GM23338 (cell line): ENCODE measurements at regions not wholly inside any gene's neighbourhood (a gene's known extent, or its start where the extent isn't known, plus 50 kb on each side); places are given as distances from the start of the nearest gene placed in this dataset.
"Not testable (repeated sequence)": the region's sequence is repeated elsewhere in the genome, so short reads cannot be mapped to it uniquely, and the experiment has no call there.

Source experiments
- ATAC-seq: fragments of 200-7000 bp; cut with Tn5 transposase; 3 replicates; pipeline ENCODE4 v1.9.1; 2020
- DNase-seq: peaks from one replicate; pipeline ENCODE4 v3.0.0-alpha.2; 2015; ENCODE audit warnings: low spot score
- H2AFZ ChIP-seq: fragments of 200-600 bp; sonication (generic); 2 replicates; pipeline ENCODE4 v1.8.0; 2016; ENCODE audit warnings: antibody characterized with exemption, mild to moderate bottlenecking, moderate library complexity
- H3F3A ChIP-seq: fragments of 200-600 bp; sonication (generic); replicated peaks from 2 replicates; pipeline ENCODE4 v1.8.0; 2017; ENCODE audit warnings: antibody characterized with exemption, mixed run types, low read depth
- H3K27ac ChIP-seq: fragments of 200-600 bp; sonication (generic); 2 replicates; pipeline ENCODE4 v1.6.1; 2016; ENCODE audit warnings: low read depth
- H3K27me3 ChIP-seq: fragments of 200-600 bp; sonication (generic); 2 replicates; pipeline ENCODE4 v1.8.0; 2016; ENCODE audit warnings: mild to moderate bottlenecking, mixed run types, moderate library complexity; ENCODE audit not compliant: insufficient read depth
- H3K36me3 ChIP-seq: fragments of 200-600 bp; sonication (generic); 2 replicates; pipeline ENCODE4 v1.8.0; 2016; ENCODE audit warnings: mild to moderate bottlenecking; ENCODE audit not compliant: insufficient read depth
- H3K4me1 ChIP-seq: fragments of 200-600 bp; sonication (generic); 2 replicates; pipeline ENCODE4 v1.8.0; 2016; ENCODE audit warnings: mild to moderate bottlenecking, moderate library complexity; ENCODE audit not compliant: insufficient read depth
- H3K4me2 ChIP-seq: fragments of 200-600 bp; sonication (generic); 2 replicates; pipeline ENCODE4 v1.7.1; 2017; ENCODE audit warnings: mixed run types
- H3K4me3 ChIP-seq: fragments of 200-600 bp; sonication (generic); 2 replicates; pipeline ENCODE4 v1.6.1; 2016; ENCODE audit warnings: mixed run types
- H3K79me2 ChIP-seq: fragments of 200-600 bp; sonication (generic); replicated peaks from 2 replicates; pipeline ENCODE4 v1.8.0; 2017; ENCODE audit warnings: mild to moderate bottlenecking; ENCODE audit not compliant: insufficient read depth
- H3K9me2 ChIP-seq: fragments of 200-600 bp; sonication (generic); 2 replicates; pipeline ENCODE4 v1.8.0; 2017; ENCODE audit not compliant: insufficient read depth
- H4K20me1 ChIP-seq: fragments of 200-600 bp; sonication (generic); replicated peaks from 2 replicates; pipeline ENCODE4 v1.8.0; 2017; ENCODE audit warnings: mild to moderate bottlenecking; ENCODE audit not compliant: insufficient read depth
- H3K27ac Mint-ChIP-seq: 2 replicates; pipeline ENCODE4 v1.8.0; 2020; ENCODE audit warnings: inconsistent platforms, mild to moderate bottlenecking, moderate library complexity, mixed read lengths
- H3K27me3 Mint-ChIP-seq: 3 replicates; pipeline ENCODE4 v1.8.0; 2022; ENCODE audit warnings: low read depth, mild to moderate bottlenecking, moderate library complexity, mixed read lengths, inconsistent platforms; ENCODE audit not compliant: insufficient read depth, poor library complexity
- H3K36me3 Mint-ChIP-seq: 3 replicates; pipeline ENCODE4 v1.8.0; 2021; ENCODE audit warnings: low read depth, mild to moderate bottlenecking, inconsistent platforms, moderate library complexity, mixed read lengths
- H3K4me1 Mint-ChIP-seq: 3 replicates; pipeline ENCODE4 v1.8.0; 2020; ENCODE audit warnings: mild to moderate bottlenecking, inconsistent platforms, mixed read lengths
- H3K4me3 Mint-ChIP-seq: 3 replicates; pipeline ENCODE4 v1.8.0; 2021; ENCODE audit warnings: moderate library complexity, mild to moderate bottlenecking, inconsistent platforms, mixed read lengths
- H3K9me3 Mint-ChIP-seq: 3 replicates; pipeline ENCODE4 v1.8.0; 2020; ENCODE audit warnings: moderate library complexity, mild to moderate bottlenecking, inconsistent platforms, mixed read lengths
- CTCF ChIP-seq, 2 experiments: fragments of 200-600 bp in 1 of 2; sonication (generic) in 1 of 2; conservative IDR thresholded peaks; 2 replicates each; pipeline versions ENCODE4 v1.5.1 to v1.6.1; 2016 to 2017; ENCODE audit warnings: antibody characterized with exemption in 2 of 2, low read depth in 2 of 2, mild to moderate bottlenecking in 2 of 2, moderate library complexity in 1 of 2
- ETS1 ChIP-seq: IDR thresholded peaks from 2 replicates; pipeline ENCODE4 v1.6.1; 2016; ENCODE audit warnings: antibody characterized with exemption
- JUNB ChIP-seq: IDR thresholded peaks from one replicate; pipeline ENCODE4 v1.6.1; 2016; ENCODE audit warnings: antibody characterized with exemption; ENCODE audit not compliant: unreplicated experiment
- NANOG ChIP-seq: IDR thresholded peaks from 2 replicates; pipeline ENCODE4 v1.6.1; 2016; ENCODE audit warnings: antibody characterized with exemption, borderline replicate concordance
- POLR2AphosphoS5 ChIP-seq: IDR thresholded peaks from 2 replicates; pipeline ENCODE4 v1.6.1; 2016; ENCODE audit warnings: antibody characterized with exemption, low read depth
- REST ChIP-seq: IDR thresholded peaks from one replicate; pipeline ENCODE4 v1.6.1; 2018; ENCODE audit warnings: antibody characterized with exemption; ENCODE audit not compliant: unreplicated experiment
- STAT1 ChIP-seq: IDR thresholded peaks from one replicate; pipeline ENCODE4 v1.6.1; 2016; ENCODE audit warnings: antibody characterized with exemption; ENCODE audit not compliant: unreplicated experiment
- ZNF114 ChIP-seq: fragments of 250-450 bp; sonication (Bioruptor Pico); IDR thresholded peaks from 2 replicates; pipeline ENCODE4 v1.5.0; 2020; ENCODE audit warnings: mild to moderate bottlenecking, moderate library complexity

DNA sequence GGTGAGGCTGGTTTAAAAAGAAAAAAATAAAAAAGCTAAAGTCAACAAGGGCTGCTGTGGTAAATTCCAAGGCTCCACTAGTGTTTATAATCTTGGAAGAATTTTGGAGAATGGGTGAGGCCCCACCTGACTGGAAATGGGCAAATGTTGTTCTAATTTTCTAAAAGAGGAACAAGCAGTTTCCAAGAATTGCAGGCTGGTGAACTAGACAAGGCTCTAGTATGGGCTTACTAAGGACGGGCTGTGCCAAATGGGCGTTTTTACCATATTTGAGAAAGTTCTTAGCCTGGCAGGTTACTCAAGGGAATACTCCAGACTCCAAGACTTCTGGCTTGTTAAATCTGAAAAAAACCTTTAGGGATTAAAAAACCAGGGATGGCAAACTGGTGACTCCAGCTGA, 67.0 kb upstream of the ABHD2 start:
- H3F3A ChIP-seq: no peaks in the 10 kb centered on the region
- no peaks in the 10 kb centered on the region for H3K79me2 ChIP-seq
- DNase-seq (no peak), ATAC-seq (no peak)
- no peak overlapping the region for H3K27ac ChIP-seq
- no peaks in the 10 kb centered on the region for H3K9me2 ChIP-seq
- no peak overlapping the region for H3K4me3 ChIP-seq
- no peak overlapping the region for H3K4me3 Mint-ChIP-seq
- H3K27me3 Mint-ChIP-seq: peaks cover 12% of the 10 kb centered on the region
- H3K4me2 ChIP-seq: no peak overlapping the region
- TF ChIP-seq NANOG: no peak
- no peak for TF ChIP-seq JUNB
- no peak for TF ChIP-seq STAT1
- TF ChIP-seq ZNF114 (CRISPR knock-in tag): no peak
- no peak for TF ChIP-seq REST
- TF ChIP-seq POLR2AphosphoS5: no peak
- H3K36me3 ChIP-seq: no peaks in the 10 kb centered on the region
- no peak overlapping the region for H2AFZ ChIP-seq
- peaks cover 9% of the 10 kb centered on the region; the same call in 1 of the 2 replicates for H3K27me3 ChIP-seq
- H4K20me1 ChIP-seq: no peaks in the 10 kb centered on the region
- no peak overlapping the region for H3K27ac Mint-ChIP-seq
- H3K36me3 Mint-ChIP-seq: peaks cover 7% of the 10 kb centered on the region; the same call in 2 of the 3 replicates
- no peaks in the 10 kb centered on the region; the same call in 1 of the 3 replicates for H3K9me3 Mint-ChIP-seq
- H3K4me1 Mint-ChIP-seq: peaks cover 29% of the 10 kb centered on the region
- peaks cover 34% of the 10 kb centered on the region for H3K4me1 ChIP-seq

GRCh38 chr15:89021886-89022285, 66.4 kb upstream of the ABHD2 start:
- H3K36me3 Mint-ChIP-seq, H2AFZ ChIP-seq, ATAC-seq, H3K27ac Mint-ChIP-seq, H3K4me3 Mint-ChIP-seq, H3K4me3 ChIP-seq, H3K79me2 ChIP-seq, H3K4me2 ChIP-seq, H3K27me3 Mint-ChIP-seq, H3K27ac ChIP-seq, DNase-seq, H3K9me3 Mint-ChIP-seq, H3K9me2 ChIP-seq, H3K36me3 ChIP-seq, H3K27me3 ChIP-seq, H3F3A ChIP-seq, H4K20me1 ChIP-seq: not testable (repeated sequence)
- peaks cover 27% of the 10 kb centered on the region for H3K4me1 ChIP-seq
- H3K4me1 Mint-ChIP-seq: peaks cover 23% of the 10 kb centered on the region

DNA sequence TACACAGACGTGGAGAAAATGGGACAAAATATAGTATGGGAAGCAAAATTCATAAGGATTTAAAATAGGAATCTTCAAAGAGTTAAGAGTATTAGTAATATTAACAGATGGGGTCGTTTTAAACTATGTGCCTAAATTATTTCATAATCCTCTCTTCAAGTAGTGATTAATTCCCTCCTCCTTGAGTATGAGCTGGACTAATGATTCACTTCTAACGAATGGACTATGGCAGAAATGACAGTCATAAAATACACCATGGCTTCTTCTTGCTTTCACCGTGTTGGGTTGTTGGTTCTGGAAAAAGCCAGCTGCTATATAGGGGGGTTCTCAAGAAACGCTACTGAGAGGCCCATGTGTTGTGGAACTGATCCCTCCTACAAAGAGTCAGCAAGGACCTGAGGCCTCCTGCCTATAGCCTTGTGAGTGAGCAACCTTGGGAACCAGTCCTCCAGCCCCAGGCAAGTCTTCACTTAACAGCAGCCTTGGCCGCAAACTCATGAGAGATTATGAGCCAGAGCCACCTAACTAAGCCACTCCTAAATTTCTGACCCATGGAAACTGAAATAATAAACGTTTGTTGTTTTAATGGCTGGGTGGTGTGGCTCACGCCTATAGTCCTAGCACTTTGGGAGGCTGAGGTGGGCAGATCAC, 64.8 kb upstream of the ABHD2 start:
- H3F3A ChIP-seq: no peaks in the 10 kb centered on the region
- no peak overlapping the region for H3K27ac Mint-ChIP-seq
- peaks cover 9% of the 10 kb centered on the region for H3K4me1 Mint-ChIP-seq
- H4K20me1 ChIP-seq: no peaks in the 10 kb centered on the region
- H3K4me3 Mint-ChIP-seq: no peak overlapping the region
- no peak overlapping the region for H3K4me3 ChIP-seq
- no peaks in the 10 kb centered on the region for H3K79me2 ChIP-seq
- H3K27me3 ChIP-seq: no peaks in the 10 kb centered on the region
- no peaks in the 10 kb centered on the region for H3K9me2 ChIP-seq
- ATAC-seq (no peak), DNase-seq (no peak)
- H2AFZ ChIP-seq: no peak overlapping the region; the same call in 1 of the 2 replicates
- no peak overlapping the region for H3K4me2 ChIP-seq
- H3K27ac ChIP-seq: no peak overlapping the region
- H3K36me3 ChIP-seq: no peaks in the 10 kb centered on the region
- H3K9me3 Mint-ChIP-seq: no peaks in the 10 kb centered on the region; the same call in 2 of the 3 replicates
- H3K36me3 Mint-ChIP-seq: no peaks in the 10 kb centered on the region; the same call in 2 of the 3 replicates
- peaks cover under 1% of the 10 kb centered on the region for H3K27me3 Mint-ChIP-seq
- H3K4me1 ChIP-seq: peaks cover 15% of the 10 kb centered on the region
- TF ChIP-seq STAT1 (no peak), ETS1 (no peak), POLR2AphosphoS5 (no peak), CTCF (conservative IDR thresholded peaks at IDR 0.05; ENCODE audit: low read depth in 2 of 2) (no peak), JUNB (no peak), ZNF114 (CRISPR knock-in tag) (no peak), REST (no peak), NANOG (no peak)
